B cell (primary cell): ENCODE measurements at regions not wholly inside any gene's neighbourhood (a gene's known extent, or its start where the extent isn't known, plus 50 kb on each side); places are given as distances from the start of the nearest gene placed in this dataset.

Source experiments
- ATAC-seq: fragments of 200-7000 bp; cut with Tn5 transposase; one replicate; pipeline ENCODE4 v1.10.0; 2021; ENCODE audit warnings: low read depth, mild to moderate bottlenecking, moderate number of reproducible peaks, moderate library complexity
- CTCF ChIA-PET: fragments of 350-600 bp; sonication (Branson Sonifier 250); formaldehyde crosslinking; loops from one replicate; lab custom pipeline; 2021; ENCODE audit warnings: antibody characterized with exemption, inconsistent platforms; lab: Charles Lee
- POLR2A ChIA-PET: fragments of 350-600 bp; sonication (Branson Sonifier 250); formaldehyde crosslinking; loops from one replicate; lab custom pipeline; 2021; ENCODE audit warnings: antibody characterized with exemption; lab: Charles Lee
- DNase-seq: peaks from one replicate; pipeline ENCODE4 v3.0.0; 2013
- H2AFZ ChIP-seq: 2 replicates; pipeline ENCODE4 v1.6.1; 2012; ENCODE audit warnings: mild to moderate bottlenecking, low read depth, low read length; ENCODE audit not compliant: insufficient read depth, poor library complexity, severe bottlenecking
- H3K27ac ChIP-seq, 2 donors: 1 replicate in 1 of 2; 2 replicates in 1 of 2; pipeline ENCODE4 v1.5.1; 2012 to 2013; ENCODE audit warnings: low read length in 2 of 2, mild to moderate bottlenecking in 2 of 2, moderate library complexity in 1 of 2
- H3K27me3 ChIP-seq, 4 experiments: fragments of 200-600 bp in 1 of 4; sonication (generic) in 1 of 4; replicated peaks in 1 of 4; 1 replicate in 2 of 4; 2 replicates in 2 of 4; pipeline versions ENCODE4 v1.6.1 to v1.7.0; 2013 to 2016; ENCODE audit warnings: low read length in 3 of 4, mild to moderate bottlenecking in 2 of 4, mixed read lengths in 1 of 4, moderate library complexity in 1 of 4; ENCODE audit not compliant: insufficient read depth in 4 of 4, control insufficient read depth in 3 of 4; ENCODE audit errors: control extremely low read depth in 1 of 4
- H3K36me3 ChIP-seq, 2 experiments: replicated peaks in 1 of 2; 1 replicate in 1 of 2; 2 replicates in 1 of 2; pipeline versions ENCODE4 v1.6.1 to v1.7.1; 2013; ENCODE audit warnings: low read length in 1 of 2; ENCODE audit not compliant: insufficient read depth in 2 of 2, control insufficient read depth in 1 of 2; ENCODE audit errors: control extremely low read depth in 1 of 2, extremely low read depth in 1 of 2
- H3K4me1 ChIP-seq, 2 donors: fragments of 200-600 bp in 1 of 2; sonication (generic) in 1 of 2; 1 replicate in 1 of 2; 2 replicates in 1 of 2; pipeline versions ENCODE4 v1.5.1 to v1.6.1; 2013 to 2017; ENCODE audit warnings: low read length in 2 of 2; ENCODE audit not compliant: control insufficient read depth in 2 of 2, insufficient read depth in 2 of 2
- H3K4me2 ChIP-seq: replicated peaks from 2 replicates; pipeline ENCODE3; 2012; ENCODE audit warnings: mild to moderate bottlenecking, low read depth, low read length; ENCODE audit not compliant: poor library complexity, severe bottlenecking
- H3K4me3 ChIP-seq, 5 experiments: fragments of 200-600 bp in 1 of 5; sonication (generic) in 1 of 5; 1 replicate in 3 of 5; 2 replicates in 2 of 5; pipeline versions ENCODE4 v1.5.1 to v1.7.0; 2011 to 2016; ENCODE audit warnings: low read length in 4 of 5, mild to moderate bottlenecking in 4 of 5, low read depth in 2 of 5, control low read depth in 1 of 5, moderate library complexity in 1 of 5; ENCODE audit not compliant: insufficient read depth in 1 of 5; ENCODE audit errors: control extremely low read depth in 1 of 5, extremely low read depth in 1 of 5
- H3K79me2 ChIP-seq: fragments of 200-600 bp; sonication (generic); one replicate; pipeline ENCODE4 v1.6.0; 2016; ENCODE audit warnings: low read length; ENCODE audit not compliant: control insufficient read depth, insufficient read depth
- H3K9ac ChIP-seq: fragments of 200-600 bp; sonication (generic); 2 replicates; pipeline ENCODE4 v1.6.1; 2017; ENCODE audit warnings: mild to moderate bottlenecking, low read length, moderate library complexity
- H3K9me3 ChIP-seq, 3 donors: one replicate each; pipeline versions ENCODE4 v1.6.1 to v1.7.1; 2013; ENCODE audit warnings: low read length in 2 of 3; ENCODE audit not compliant: control insufficient read depth in 2 of 3, insufficient read depth in 1 of 3; ENCODE audit errors: control extremely low read depth in 1 of 3
- H4K20me1 ChIP-seq: 2 replicates; pipeline ENCODE4 v1.6.0; 2012; ENCODE audit warnings: mild to moderate bottlenecking, low read length; ENCODE audit not compliant: insufficient read depth, control insufficient read depth, poor library complexity, severe bottlenecking
- H3K27ac Mint-ChIP-seq: one replicate; pipeline ENCODE4 v1.8.0; 2021; ENCODE audit warnings: mixed read lengths
- H3K27me3 Mint-ChIP-seq: one replicate; pipeline ENCODE4 v1.8.0; 2021; ENCODE audit warnings: mixed read lengths
- H3K4me1 Mint-ChIP-seq: one replicate; pipeline ENCODE4 v1.8.0; 2021; ENCODE audit warnings: mixed read lengths
- H3K4me3 Mint-ChIP-seq: one replicate; pipeline ENCODE4 v1.8.0; 2021; ENCODE audit warnings: mixed read lengths
- H3K9me3 Mint-ChIP-seq: one replicate; pipeline ENCODE4 v1.8.0; 2022; ENCODE audit warnings: mixed read lengths; ENCODE audit not compliant: insufficient read depth
- CTCF ChIP-seq: fragments of 200-600 bp; IDR thresholded peaks from one replicate; pipeline ENCODE4 v1.8.0; 2022; ENCODE audit warnings: antibody characterized with exemption, mild to moderate bottlenecking
- EZH2 ChIP-seq: IDR thresholded peaks from 2 replicates; pipeline ENCODE4 v1.6.1; 2012; ENCODE audit warnings: borderline replicate concordance, low read depth, mild to moderate bottlenecking, moderate library complexity, low read length; ENCODE audit not compliant: insufficient read depth, poor library complexity, severe bottlenecking
- WGBS: methylation state at CpG from one replicate; pipeline ENCODE4 v1.1.5; 2013; ENCODE audit warnings: missing lambda C conversion rate; ENCODE audit not compliant: insufficient coverage; 5-methylcytosine and 5-hydroxymethylcytosine counted together
- intact Hi-C: fragments of 100-400 bp; cut with micrococcal nuclease; formaldehyde crosslinking; loops from one replicate; pipeline ENCODE4 v1.10.0; 2022

DNA sequence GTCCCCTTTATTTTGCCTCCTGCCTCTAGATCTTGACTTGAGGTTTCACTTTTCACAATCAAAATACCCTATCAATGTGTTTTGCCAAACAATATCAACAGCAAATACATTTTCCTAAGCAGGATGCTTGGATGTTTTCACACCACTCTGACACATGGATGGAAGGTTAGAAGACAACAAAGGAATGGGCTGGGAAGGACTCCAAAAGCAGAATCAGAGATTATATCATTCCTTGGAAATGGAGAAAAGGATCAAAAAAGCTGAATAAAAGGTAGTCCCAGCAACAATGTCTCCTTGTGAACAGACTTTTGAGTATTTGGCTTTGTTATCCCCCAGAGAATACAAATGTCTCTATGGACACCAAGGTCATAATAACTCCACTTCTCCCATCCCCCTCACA lies 170.8 kb downstream of the ETAA1 start:
- no peaks in the 10 kb centered on the region for H3K27me3 ChIP-seq
- ATAC-seq (no peak), DNase-seq (no peak)
- H3K36me3 ChIP-seq = no peaks in the 10 kb centered on the region
- no peaks in the 10 kb centered on the region for H3K27me3 Mint-ChIP-seq
- H3K27ac ChIP-seq = no peak overlapping the region
- H3K4me3 Mint-ChIP-seq = no peak overlapping the region
- intact Hi-C loops = no loop called here
- no peaks in the 10 kb centered on the region for H4K20me1 ChIP-seq
- H3K9ac ChIP-seq = no peak overlapping the region
- TF ChIP-seq CTCF (no peak), EZH2 (no peak)
- H3K9me3 ChIP-seq = peaks cover 0 to 1% (median 0%) of the 10 kb centered on the region in 3 donors
- H3K79me2 ChIP-seq = no peaks in the 10 kb centered on the region
- POLR2A ChIA-PET = no interaction called here
- H3K4me1 ChIP-seq = no peaks in the 10 kb centered on the region
- no peaks in the 10 kb centered on the region for H3K4me1 Mint-ChIP-seq
- H3K4me2 ChIP-seq = no peak overlapping the region
- H3K4me3 ChIP-seq = no peak overlapping the region
- CTCF ChIA-PET = no interaction called here
- H3K27ac Mint-ChIP-seq = no peak overlapping the region
- no peaks in the 10 kb centered on the region for H3K9me3 Mint-ChIP-seq
- no peak overlapping the region for H2AFZ ChIP-seq

DNA sequence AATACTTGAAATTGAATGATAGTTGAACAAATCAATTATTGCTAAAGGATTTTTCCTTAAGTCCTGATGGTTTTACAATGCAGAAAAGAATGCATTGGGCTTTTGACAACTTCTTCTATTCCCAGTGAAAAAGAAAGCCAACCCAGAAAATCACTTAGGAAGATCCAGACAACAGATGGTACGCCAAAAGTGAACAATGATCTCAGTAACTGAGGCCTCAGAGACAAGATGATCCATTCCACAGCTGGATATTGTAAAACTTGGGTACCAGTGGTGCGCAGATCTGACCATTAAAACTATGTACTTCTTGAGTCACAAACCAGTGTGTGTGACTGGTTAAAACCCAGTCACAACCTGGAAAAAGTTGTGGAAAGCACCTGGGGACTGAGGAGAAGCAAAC lies 173.5 kb downstream of the ETAA1 start:
- DNase-seq (no peak), ATAC-seq (no peak)
- TF ChIP-seq EZH2 = no peak
- no peak for TF ChIP-seq CTCF
- Histone ChIP-seq H3K36me3 (no peaks in the 10 kb centered on the region), H4K20me1 (no peaks in the 10 kb centered on the region), H3K4me2 (no peak overlapping the region), H3K4me3 (no peak overlapping the region), H3K79me2 (no peaks in the 10 kb centered on the region), H2AFZ (no peak overlapping the region), H3K4me1 (no peaks in the 10 kb centered on the region), H3K9ac (no peak overlapping the region), H3K27ac (no peak overlapping the region), H3K27me3 (no peaks in the 10 kb centered on the region), H3K9me3 (peaks cover 0 to 1% (median 0%) of the 10 kb centered on the region in 3 donors)
- 79% methylated on average over 2 of the region's 2 CpGs for WGBS
- Mint-ChIP-seq H3K4me1 (no peaks in the 10 kb centered on the region), H3K27me3 (no peaks in the 10 kb centered on the region), H3K27ac (no peak overlapping the region), H3K9me3 (no peaks in the 10 kb centered on the region), H3K4me3 (no peak overlapping the region)
- CTCF ChIA-PET = no interaction called here
- intact Hi-C loops = no loop called here
- POLR2A ChIA-PET = no interaction called here
